Embryonic facial prominence (tissue), 1 donor: ENCODE measurements at regions not wholly inside any gene's neighbourhood (a gene's known extent, or its start where the extent isn't known, plus 50 kb on each side); places are given as distances from the start of the nearest gene placed in this dataset.

Experiments used
- DNase-seq: peaks from one replicate; pipeline ENCODE4 v3.0.0-alpha.2; 2016; ENCODE audit errors: extremely low spot score

- DNase-seq, result no peak
Observed at GRCh38 chr1:29972421-29973053, 736.2 kb downstream of the PTPRU start.

GRCh38 chr1:29971703-29972102, 735.4 kb downstream of the PTPRU start:
- no peak for DNase-seq

GRCh38 chr1:29970747-29971325, 734.5 kb downstream of the PTPRU start:
- no peak for DNase-seq

- no peak for DNase-seq
Observed at GRCh38 chr1:29969576-29969975, 733.3 kb downstream of the PTPRU start.

GRCh38 chr1:29967261-29967660, 730.9 kb downstream of the PTPRU start:
- DNase-seq, result no peak

- DNase-seq, result no peak
Observed at GRCh38 chr1:29966526-29967045, 730.3 kb downstream of the PTPRU start.

GRCh38 chr1:29964718-29965533, 728.6 kb downstream of the PTPRU start:
- DNase-seq, result no peak

GRCh38 chr1:29963946-29964345, 727.6 kb downstream of the PTPRU start:
- no peak for DNase-seq

GRCh38 chr1:29962831-29963247, 726.5 kb downstream of the PTPRU start:
- DNase-seq, result no peak

GRCh38 chr1:29962336-29962735, 726.0 kb downstream of the PTPRU start:
- DNase-seq, result no peak

GRCh38 chr1:29961293-29962059, 725.2 kb downstream of the PTPRU start:
- DNase-seq, result no peak

- no peak for DNase-seq
Observed at GRCh38 chr1:29960876-29961275, 724.6 kb downstream of the PTPRU start.

- DNase-seq, result no peak
Observed at GRCh38 chr1:29960156-29960755, 723.9 kb downstream of the PTPRU start.

- no peak for DNase-seq
Observed at GRCh38 chr1:29959356-29959755, 723.0 kb downstream of the PTPRU start.

- no peak for DNase-seq
Observed at GRCh38 chr1:29958271-29958670, 721.9 kb downstream of the PTPRU start.

- no peak for DNase-seq
Observed at GRCh38 chr1:29956349-29957030, 720.2 kb downstream of the PTPRU start.

- no peak for DNase-seq
Observed at GRCh38 chr1:29954591-29954990, 718.3 kb downstream of the PTPRU start.

GRCh38 chr1:29953961-29954360, 717.6 kb downstream of the PTPRU start:
- DNase-seq, result no peak

GRCh38 chr1:29949676-29950075, 713.4 kb downstream of the PTPRU start:
- no peak for DNase-seq

- no peak for DNase-seq
Observed at GRCh38 chr1:29948581-29948980, 712.3 kb downstream of the PTPRU start.

- DNase-seq, result no peak
Observed at GRCh38 chr1:29946057-29946456, 709.7 kb downstream of the PTPRU start.
